HepG2 (cell line): ENCODE measurements at regions not wholly inside any gene's neighbourhood (a gene's known extent, or its start where the extent isn't known, plus 50 kb on each side); places are given as distances from the start of the nearest gene placed in this dataset.

Experiments
- ATAC-seq: fragments of 200-7000 bp; cut with Tn5 transposase; 3 replicates; pipeline ENCODE4 v1.9.1; 2020; ENCODE audit warnings: mild to moderate bottlenecking, moderate library complexity
- BruUV-seq: library from RNA; stranded (reverse); fragments of 400-500 nt; replicated peaks from 2 replicates; lab custom pipeline; 2021; lab: Mats Ljungman, UMichigan
- CTCF ChIA-PET: fragments of 300-600 bp; formaldehyde crosslinking; extraction: SDS; loops from one replicate; lab custom pipeline; 2021; ENCODE audit warnings: low total read pairs, inconsistent platforms, low intra/inter-chr PET ratio; lab: Yijun Ruan, JAX
- POLR2A ChIA-PET: fragments of 350-600 bp; sonication (Branson Sonifier 250); formaldehyde crosslinking; loops from one replicate; lab custom pipeline; 2020; ENCODE audit warnings: antibody characterized with exemption, inconsistent platforms; lab: Yijun Ruan, JAX
- DNase-seq: peaks from one replicate; pipeline ENCODE4 v3.0.0-alpha.2; 2015; ENCODE audit warnings: low spot score
- FAIRE-seq: peaks from 3 replicates; lab custom pipeline; 2011; peaks lifted over from hg19 to GRCh38; lab: Jason Lieb, UNC
- H2AFZ ChIP-seq: one replicate; pipeline ENCODE4 v1.6.1; 2011; ENCODE audit warnings: low read length, inconsistent platforms
- H3K27ac ChIP-seq: fragments of 300-600 bp; 3 replicates; pipeline ENCODE4 v1.8.0; 2011; ENCODE audit warnings: mixed run types, mild to moderate bottlenecking, mixed read lengths, low read length, inconsistent platforms; ENCODE audit not compliant: insufficient read depth; ENCODE audit errors: extremely low read length
- H3K27me3 ChIP-seq, 2 experiments: fragments of 200-600 bp in 1 of 2; 2 replicates in 1 of 2; 3 replicates in 1 of 2; pipeline versions ENCODE4 v1.6.0 to v1.8.0; 2011; ENCODE audit warnings: low read length in 2 of 2, mild to moderate bottlenecking in 2 of 2, moderate library complexity in 2 of 2, inconsistent platforms in 1 of 2; ENCODE audit not compliant: insufficient read depth in 2 of 2, control insufficient read depth in 1 of 2
- H3K36me3 ChIP-seq, 2 experiments: fragments of 200-600 bp in 1 of 2; replicated peaks in 1 of 2; 2 replicates in 1 of 2; 3 replicates in 1 of 2; pipeline versions ENCODE4 v1.5.1 to v1.8.0; 2011; ENCODE audit warnings: low read length in 2 of 2, inconsistent platforms in 1 of 2; ENCODE audit not compliant: insufficient read depth in 2 of 2, control insufficient read depth in 1 of 2
- H3K4me1 ChIP-seq: 2 replicates; pipeline ENCODE4 v1.5.1; 2012; ENCODE audit warnings: low read length, inconsistent platforms; ENCODE audit not compliant: insufficient read depth
- H3K4me2 ChIP-seq: 2 replicates; pipeline ENCODE4 v1.6.0; 2011; ENCODE audit warnings: low read depth, low read length, inconsistent platforms
- H3K4me3 ChIP-seq, 3 experiments: fragments of 200-600 bp in 1 of 3; sonication (generic), shearing (Covaris generic) in 1 of 3; replicated peaks in 1 of 3; 2 replicates each; pipeline ENCODE4 v1.5.1; 2011 to 2016; ENCODE audit warnings: low read length in 3 of 3, inconsistent platforms in 2 of 3, low read depth in 2 of 3, mild to moderate bottlenecking in 2 of 3, control low read depth in 1 of 3, mixed read lengths in 1 of 3; ENCODE audit not compliant: insufficient read depth in 1 of 3
- H3K79me2 ChIP-seq: one replicate; pipeline ENCODE4 v1.6.1; 2011; ENCODE audit warnings: low read length, inconsistent platforms; ENCODE audit not compliant: insufficient read depth
- H3K9ac ChIP-seq: 2 replicates; pipeline ENCODE4 v1.6.0; 2011; ENCODE audit warnings: mild to moderate bottlenecking, low read depth, low read length, inconsistent platforms; ENCODE audit not compliant: insufficient read depth
- H3K9me3 ChIP-seq: 2 replicates; pipeline ENCODE4 v1.5.1; 2012; ENCODE audit warnings: mild to moderate bottlenecking, low read length
- H4K20me1 ChIP-seq: 2 replicates; pipeline ENCODE4 v1.6.0; 2011; ENCODE audit warnings: inconsistent platforms, mild to moderate bottlenecking, low read length, moderate library complexity; ENCODE audit not compliant: insufficient read depth
- CEBPG ChIP-seq: IDR thresholded peaks from 2 replicates; pipeline ENCODE4 v1.6.1; 2016
- FOSL2 ChIP-seq: sonication (generic); formaldehyde crosslinking; IDR thresholded peaks from 2 replicates; pipeline ENCODE4 v1.4.0; 2020; ENCODE audit warnings: missing genetic modification reagents
- FOXP1 ChIP-seq, 2 experiments: fragments of 450-650 bp in 1 of 2; IDR thresholded peaks; 2 replicates each; pipeline ENCODE4 v1.6.1; 2017 to 2018; ENCODE audit warnings: antibody characterized with exemption in 1 of 2
- IRX3 ChIP-seq: sonication (generic); formaldehyde crosslinking; IDR thresholded peaks from 2 replicates; pipeline ENCODE4 v1.8.1; 2023; ENCODE audit warnings: mild to moderate bottlenecking, low read depth, missing genetic modification reagents, borderline replicate concordance
- KAT7 ChIP-seq: IDR thresholded peaks from 2 replicates; pipeline ENCODE4 v1.6.1; 2018; ENCODE audit warnings: borderline replicate concordance, missing compliant biosample characterization
- PAX8 ChIP-seq: sonication (generic); formaldehyde crosslinking; IDR thresholded peaks from 2 replicates; pipeline ENCODE4 v1.8.0; 2022; ENCODE audit warnings: mild to moderate bottlenecking, missing genetic modification reagents, borderline replicate concordance
- ZNF616 ChIP-seq: sonication (generic); formaldehyde crosslinking; IDR thresholded peaks from 2 replicates; pipeline ENCODE4 v1.5.0; 2020; ENCODE audit warnings: low read depth, mild to moderate bottlenecking, missing genetic modification reagents
- ZNF792 ChIP-seq: IDR thresholded peaks from 2 replicates; pipeline ENCODE4 v1.6.1; 2016
- WGBS: methylation state at CpG from one replicate; pipeline ENCODE4 v1.1.6; 2017; ENCODE audit warnings: low lambda C conversion rate; 5-methylcytosine and 5-hydroxymethylcytosine counted together
- in situ Hi-C: cut with HindIII; loops from 2 replicates; pipeline ENCODE4 v1.10.0; 2017; ENCODE audit warnings: low pct_unique_long_range_greater_than_20kb; ENCODE audit not compliant: extremely low pct_ligation_motif_present
- intact Hi-C: fragments of 100-400 bp; cut with micrococcal nuclease; formaldehyde crosslinking; loops from one replicate; pipeline ENCODE4 v1.10.0; 2022; ENCODE audit not compliant: unreplicated experiment
- TF ChIP-seq, protein P1 (sequence below): sonication (generic); formaldehyde crosslinking; IDR thresholded peaks from 2 replicates; pipeline ENCODE4 v1.5.1; 2020; ENCODE audit warnings: mild to moderate bottlenecking, missing genetic modification reagents, moderate library complexity
- TF ChIP-seq, protein P2 (sequence below): sonication (generic); formaldehyde crosslinking; IDR thresholded peaks from 2 replicates; pipeline ENCODE4 v1.4.0; 2020; ENCODE audit warnings: mild to moderate bottlenecking, missing genetic modification reagents
- TF ChIP-seq, protein P3 (sequence below): sonication (generic); formaldehyde crosslinking; conservative IDR thresholded peaks from 2 replicates; pipeline ENCODE4 v1.8.0; 2022; ENCODE audit warnings: mild to moderate bottlenecking, moderate library complexity, missing genetic modification reagents

DNA sequence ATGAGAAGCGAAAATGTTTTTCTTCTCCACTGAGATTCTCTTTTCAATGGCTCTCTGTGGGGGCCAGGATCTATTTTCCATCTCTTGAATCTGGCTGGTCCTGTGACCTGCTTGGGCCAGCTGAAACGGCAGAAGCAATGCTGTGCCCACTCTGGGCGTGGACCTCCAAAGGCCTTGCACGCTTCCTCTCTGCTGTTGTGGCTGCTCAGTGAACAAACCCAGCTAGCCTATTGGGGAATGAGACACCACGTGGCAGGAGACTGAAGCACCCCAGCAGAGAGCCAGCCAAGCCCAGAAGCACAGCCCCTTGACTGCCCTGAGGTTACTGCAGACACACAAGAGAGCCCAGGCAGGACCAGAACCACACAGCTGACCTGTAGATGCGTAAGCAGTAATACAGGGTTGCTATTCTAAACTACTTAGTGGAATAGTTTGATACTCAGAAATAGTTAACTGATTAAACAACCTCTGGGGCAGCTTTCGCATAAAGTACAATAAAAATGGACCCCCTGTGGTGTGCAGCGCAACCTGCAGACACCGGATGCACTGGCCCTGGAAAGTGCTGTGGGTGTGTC lies 221.7 kb upstream of the SH3BP4 start (continued):
- TF ChIP-seq, protein P1, sequence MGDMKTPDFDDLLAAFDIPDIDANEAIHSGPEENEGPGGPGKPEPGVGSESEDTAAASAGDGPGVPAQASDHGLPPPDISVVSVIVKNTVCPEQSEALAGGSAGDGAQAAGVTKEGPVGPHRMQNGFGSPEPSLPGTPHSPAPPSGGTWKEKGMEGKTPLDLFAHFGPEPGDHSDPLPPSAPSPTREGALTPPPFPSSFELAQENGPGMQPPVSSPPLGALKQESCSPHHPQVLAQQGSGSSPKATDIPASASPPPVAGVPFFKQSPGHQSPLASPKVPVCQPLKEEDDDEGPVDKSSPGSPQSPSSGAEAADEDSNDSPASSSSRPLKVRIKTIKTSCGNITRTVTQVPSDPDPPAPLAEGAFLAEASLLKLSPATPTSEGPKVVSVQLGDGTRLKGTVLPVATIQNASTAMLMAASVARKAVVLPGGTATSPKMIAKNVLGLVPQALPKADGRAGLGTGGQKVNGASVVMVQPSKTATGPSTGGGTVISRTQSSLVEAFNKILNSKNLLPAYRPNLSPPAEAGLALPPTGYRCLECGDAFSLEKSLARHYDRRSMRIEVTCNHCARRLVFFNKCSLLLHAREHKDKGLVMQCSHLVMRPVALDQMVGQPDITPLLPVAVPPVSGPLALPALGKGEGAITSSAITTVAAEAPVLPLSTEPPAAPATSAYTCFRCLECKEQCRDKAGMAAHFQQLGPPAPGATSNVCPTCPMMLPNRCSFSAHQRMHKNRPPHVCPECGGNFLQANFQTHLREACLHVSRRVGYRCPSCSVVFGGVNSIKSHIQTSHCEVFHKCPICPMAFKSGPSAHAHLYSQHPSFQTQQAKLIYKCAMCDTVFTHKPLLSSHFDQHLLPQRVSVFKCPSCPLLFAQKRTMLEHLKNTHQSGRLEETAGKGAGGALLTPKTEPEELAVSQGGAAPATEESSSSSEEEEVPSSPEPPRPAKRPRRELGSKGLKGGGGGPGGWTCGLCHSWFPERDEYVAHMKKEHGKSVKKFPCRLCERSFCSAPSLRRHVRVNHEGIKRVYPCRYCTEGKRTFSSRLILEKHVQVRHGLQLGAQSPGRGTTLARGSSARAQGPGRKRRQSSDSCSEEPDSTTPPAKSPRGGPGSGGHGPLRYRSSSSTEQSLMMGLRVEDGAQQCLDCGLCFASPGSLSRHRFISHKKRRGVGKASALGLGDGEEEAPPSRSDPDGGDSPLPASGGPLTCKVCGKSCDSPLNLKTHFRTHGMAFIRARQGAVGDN (CRISPR knock-in tag) = peak; percentile 56
- no peak for TF ChIP-seq ZNF792 (CRISPR knock-in tag)
- TF ChIP-seq ZNF616 (CRISPR knock-in tag) = no peak
- no peak for TF ChIP-seq IRX3 (CRISPR knock-in tag)

DNA sequence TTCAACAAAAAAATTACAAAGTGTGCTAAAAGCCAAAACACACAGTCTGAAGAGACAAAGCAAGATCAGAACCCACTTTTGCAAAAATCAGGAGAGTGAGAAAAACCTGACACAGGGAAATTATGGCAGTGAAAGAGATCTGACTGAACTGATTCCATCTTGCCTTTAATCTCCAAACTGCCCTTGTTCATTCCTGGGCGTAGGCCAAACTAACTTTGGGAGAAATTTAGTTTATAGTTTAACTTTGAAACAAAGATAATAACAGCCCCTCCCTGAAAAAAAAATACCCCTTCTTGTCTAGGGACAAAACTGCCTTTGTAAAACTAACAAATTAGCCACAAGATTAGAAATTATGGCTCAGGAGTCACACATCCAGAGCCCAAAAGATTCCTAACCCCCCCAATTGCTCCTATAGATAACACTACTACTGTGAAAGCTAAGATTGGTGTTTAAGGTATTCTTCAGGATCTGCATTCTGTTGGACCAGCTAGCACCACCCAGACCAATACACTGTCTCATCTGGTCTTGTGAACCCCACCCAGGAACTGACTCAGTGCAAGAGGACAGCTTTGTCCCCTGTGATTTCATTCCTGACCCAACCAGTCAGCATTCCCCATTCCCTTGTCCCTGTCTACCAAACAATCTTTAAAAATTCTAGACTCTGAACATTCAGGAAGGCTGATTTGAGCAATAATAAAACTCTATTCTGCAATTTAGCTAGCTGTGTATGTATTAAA lies 226.1 kb upstream of the SH3BP4 start:
- Histone ChIP-seq H3K4me1 (peaks cover 22% of the 10 kb centered on the region), H3K27ac (no peak overlapping the region), H3K4me3 (no peak overlapping the region), H3K36me3 (no peaks in the 10 kb centered on the region), H3K27me3 (no peaks in the 10 kb centered on the region), H2AFZ (no peak overlapping the region), H3K79me2 (no peaks in the 10 kb centered on the region), H3K9ac (no peak overlapping the region), H3K4me2 (no peak overlapping the region), H3K9me3 (no peaks in the 10 kb centered on the region), H4K20me1 (no peaks in the 10 kb centered on the region)
- in situ Hi-C loops = no loop called here
- WGBS = 84% methylated on average over 1 of the region's 1 CpG
- intact Hi-C loops = no loop called here
- POLR2A ChIA-PET = interaction anchor here (0.7 to 1.0 kb wide), 2 partner anchors 17 to 155 kb away, joined by 3 read pairs; no protein-coding TSS in a partner anchor
- FAIRE-seq (no peak), DNase-seq (peak; percentile 24), ATAC-seq (no peak)
- CTCF ChIA-PET = no interaction called here
- no TSS peak for BruUV-seq
- peak; percentile 52; the same call in 1 of the 2 replicates for TF ChIP-seq FOSL2 (CRISPR knock-in tag)
- 0 out of 2 replicates have a peak, but pooled peaks have one; percentile 6 for TF ChIP-seq CEBPG (CRISPR knock-in tag)
- TF ChIP-seq, protein P2, sequence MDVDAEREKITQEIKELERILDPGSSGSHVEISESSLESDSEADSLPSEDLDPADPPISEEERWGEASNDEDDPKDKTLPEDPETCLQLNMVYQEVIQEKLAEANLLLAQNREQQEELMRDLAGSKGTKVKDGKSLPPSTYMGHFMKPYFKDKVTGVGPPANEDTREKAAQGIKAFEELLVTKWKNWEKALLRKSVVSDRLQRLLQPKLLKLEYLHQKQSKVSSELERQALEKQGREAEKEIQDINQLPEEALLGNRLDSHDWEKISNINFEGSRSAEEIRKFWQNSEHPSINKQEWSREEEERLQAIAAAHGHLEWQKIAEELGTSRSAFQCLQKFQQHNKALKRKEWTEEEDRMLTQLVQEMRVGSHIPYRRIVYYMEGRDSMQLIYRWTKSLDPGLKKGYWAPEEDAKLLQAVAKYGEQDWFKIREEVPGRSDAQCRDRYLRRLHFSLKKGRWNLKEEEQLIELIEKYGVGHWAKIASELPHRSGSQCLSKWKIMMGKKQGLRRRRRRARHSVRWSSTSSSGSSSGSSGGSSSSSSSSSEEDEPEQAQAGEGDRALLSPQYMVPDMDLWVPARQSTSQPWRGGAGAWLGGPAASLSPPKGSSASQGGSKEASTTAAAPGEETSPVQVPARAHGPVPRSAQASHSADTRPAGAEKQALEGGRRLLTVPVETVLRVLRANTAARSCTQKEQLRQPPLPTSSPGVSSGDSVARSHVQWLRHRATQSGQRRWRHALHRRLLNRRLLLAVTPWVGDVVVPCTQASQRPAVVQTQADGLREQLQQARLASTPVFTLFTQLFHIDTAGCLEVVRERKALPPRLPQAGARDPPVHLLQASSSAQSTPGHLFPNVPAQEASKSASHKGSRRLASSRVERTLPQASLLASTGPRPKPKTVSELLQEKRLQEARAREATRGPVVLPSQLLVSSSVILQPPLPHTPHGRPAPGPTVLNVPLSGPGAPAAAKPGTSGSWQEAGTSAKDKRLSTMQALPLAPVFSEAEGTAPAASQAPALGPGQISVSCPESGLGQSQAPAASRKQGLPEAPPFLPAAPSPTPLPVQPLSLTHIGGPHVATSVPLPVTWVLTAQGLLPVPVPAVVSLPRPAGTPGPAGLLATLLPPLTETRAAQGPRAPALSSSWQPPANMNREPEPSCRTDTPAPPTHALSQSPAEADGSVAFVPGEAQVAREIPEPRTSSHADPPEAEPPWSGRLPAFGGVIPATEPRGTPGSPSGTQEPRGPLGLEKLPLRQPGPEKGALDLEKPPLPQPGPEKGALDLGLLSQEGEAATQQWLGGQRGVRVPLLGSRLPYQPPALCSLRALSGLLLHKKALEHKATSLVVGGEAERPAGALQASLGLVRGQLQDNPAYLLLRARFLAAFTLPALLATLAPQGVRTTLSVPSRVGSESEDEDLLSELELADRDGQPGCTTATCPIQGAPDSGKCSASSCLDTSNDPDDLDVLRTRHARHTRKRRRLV (CRISPR knock-in tag) = no peak
- no peak for TF ChIP-seq PAX8
- TF ChIP-seq, protein P3, sequence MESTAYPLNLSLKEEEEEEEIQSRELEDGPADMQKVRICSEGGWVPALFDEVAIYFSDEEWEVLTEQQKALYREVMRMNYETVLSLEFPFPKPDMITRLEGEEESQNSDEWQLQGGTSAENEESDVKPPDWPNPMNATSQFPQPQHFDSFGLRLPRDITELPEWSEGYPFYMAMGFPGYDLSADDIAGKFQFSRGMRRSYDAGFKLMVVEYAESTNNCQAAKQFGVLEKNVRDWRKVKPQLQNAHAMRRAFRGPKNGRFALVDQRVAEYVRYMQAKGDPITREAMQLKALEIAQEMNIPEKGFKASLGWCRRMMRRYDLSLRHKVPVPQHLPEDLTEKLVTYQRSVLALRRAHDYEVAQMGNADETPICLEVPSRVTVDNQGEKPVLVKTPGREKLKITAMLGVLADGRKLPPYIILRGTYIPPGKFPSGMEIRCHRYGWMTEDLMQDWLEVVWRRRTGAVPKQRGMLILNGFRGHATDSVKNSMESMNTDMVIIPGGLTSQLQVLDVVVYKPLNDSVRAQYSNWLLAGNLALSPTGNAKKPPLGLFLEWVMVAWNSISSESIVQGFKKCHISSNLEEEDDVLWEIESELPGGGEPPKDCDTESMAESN = no peak
- no peak for TF ChIP-seq FOXP1 (IDR thresholded peaks at IDR 0.05)
- TF ChIP-seq FOXP1 (CRISPR knock-in tag; IDR thresholded peaks at IDR 0.05) = 0 out of 2 replicates have a peak, but pooled peaks have one; percentile 37
- no peak for TF ChIP-seq KAT7 (CRISPR knock-in tag)
